ENCODE measurements at regions not wholly inside any gene's neighbourhood (a gene's known extent, or its start where the extent isn't known, plus 50 kb on each side); places are given as distances from the start of the nearest gene placed in this dataset.

- Histone ChIP-seq H3K9ac (ENCODE audit: low read depth, low read length) (no peak overlapping the region), H3K36me3 (ENCODE audit: insufficient read depth, low read length) (no peaks in the 10 kb centered on the region), H3K4me1 (ENCODE audit: insufficient read depth, low read length) (no peaks in the 10 kb centered on the region), H3K9me3 (ENCODE audit: insufficient read depth, low read depth, low read length) (no peaks in the 10 kb centered on the region), H3K27me3 (ENCODE audit: insufficient read depth, low read length) (no peaks in the 10 kb centered on the region), H3K4me3 (ENCODE audit: low read length) (no peak overlapping the region), H3K27ac (ENCODE audit: low read depth, low read length) (no peak overlapping the region)
- WGBS, result 93% methylated on average over 3 of the region's 3 CpGs
These were observed 530.1 kb downstream of the HAO1 start for GRCh38 chr20:7410150-7410549.

- Histone ChIP-seq H3K4me1 (ENCODE audit: insufficient read depth, low read length) (no peaks in the 10 kb centered on the region), H3K27ac (ENCODE audit: low read depth, low read length) (no peak overlapping the region), H3K9ac (ENCODE audit: low read depth, low read length) (no peak overlapping the region), H3K36me3 (ENCODE audit: insufficient read depth, low read length) (no peaks in the 10 kb centered on the region), H3K27me3 (ENCODE audit: insufficient read depth, low read length) (no peaks in the 10 kb centered on the region), H3K4me3 (ENCODE audit: low read length) (no peak overlapping the region), H3K9me3 (ENCODE audit: insufficient read depth, low read depth, low read length) (no peaks in the 10 kb centered on the region)
- WGBS, result 83% methylated on average over 5 of the region's 5 CpGs
These were observed 529.2 kb downstream of the HAO1 start for GRCh38 chr20:7411075-7411474.

DNA sequence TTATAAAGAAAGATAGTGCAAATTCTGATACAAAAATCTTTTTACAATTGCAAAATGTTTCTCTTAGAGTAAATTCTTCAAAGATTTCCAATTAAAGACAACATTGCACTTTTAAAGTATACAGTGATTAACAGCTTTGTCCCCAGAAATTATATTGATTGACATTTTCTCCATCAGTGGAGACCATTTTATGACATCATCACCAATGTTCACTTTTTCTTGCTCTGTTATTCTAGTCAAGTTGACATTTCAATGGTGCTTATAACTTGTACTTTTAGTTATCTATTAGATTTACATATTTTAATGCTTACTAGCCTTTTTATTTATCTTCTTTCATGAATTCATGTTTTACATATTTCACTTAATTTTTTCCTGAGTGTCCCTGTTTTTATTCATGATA, 524.8 kb downstream of the HAO1 start:
- H3K4me3 ChIP-seq (ENCODE audit: low read length), result no peak overlapping the region
- no peak overlapping the region for H3K9ac ChIP-seq (ENCODE audit: low read depth, low read length)
- no peak overlapping the region for H3K27ac ChIP-seq (ENCODE audit: low read depth, low read length)
- H3K9me3 ChIP-seq (ENCODE audit: insufficient read depth, low read depth, low read length), result no peaks in the 10 kb centered on the region
- no peaks in the 10 kb centered on the region for H3K4me1 ChIP-seq (ENCODE audit: insufficient read depth, low read length)
- H3K36me3 ChIP-seq (ENCODE audit: insufficient read depth, low read length), result no peaks in the 10 kb centered on the region
- no peaks in the 10 kb centered on the region for H3K27me3 ChIP-seq (ENCODE audit: insufficient read depth, low read length)

DNA sequence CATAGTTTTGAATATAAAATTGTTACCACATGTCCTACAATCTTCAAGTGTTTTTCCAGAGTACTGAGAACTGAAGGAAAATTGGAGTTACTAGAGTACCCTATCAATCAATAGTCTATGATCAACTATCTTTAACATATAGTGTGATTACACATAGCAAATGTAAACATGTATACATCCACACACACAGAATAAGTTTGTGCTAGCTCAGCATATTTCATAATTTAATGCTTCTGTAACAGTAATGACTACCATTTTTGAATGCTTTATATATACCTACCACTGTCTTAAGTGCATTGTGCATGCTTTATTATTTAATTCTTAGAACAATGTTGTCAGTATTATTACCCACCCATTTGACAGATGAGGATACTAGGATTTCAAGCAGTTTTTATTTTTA, 523.9 kb downstream of the HAO1 start:
- Histone ChIP-seq H3K27ac (ENCODE audit: low read depth, low read length) (no peak overlapping the region), H3K4me3 (ENCODE audit: low read length) (no peak overlapping the region), H3K9me3 (ENCODE audit: insufficient read depth, low read depth, low read length) (no peaks in the 10 kb centered on the region), H3K36me3 (ENCODE audit: insufficient read depth, low read length) (no peaks in the 10 kb centered on the region), H3K9ac (ENCODE audit: low read depth, low read length) (no peak overlapping the region), H3K4me1 (ENCODE audit: insufficient read depth, low read length) (no peaks in the 10 kb centered on the region), H3K27me3 (ENCODE audit: insufficient read depth, low read length) (no peaks in the 10 kb centered on the region)

- no peaks in the 10 kb centered on the region for H3K27me3 ChIP-seq (ENCODE audit: insufficient read depth, low read length)
- no peaks in the 10 kb centered on the region for H3K9me3 ChIP-seq (ENCODE audit: insufficient read depth, low read depth, low read length)
- no peaks in the 10 kb centered on the region for H3K36me3 ChIP-seq (ENCODE audit: insufficient read depth, low read length)
- no peaks in the 10 kb centered on the region for H3K4me1 ChIP-seq (ENCODE audit: insufficient read depth, low read length)
- H3K27ac ChIP-seq (ENCODE audit: low read depth, low read length), result no peak overlapping the region
- H3K4me3 ChIP-seq (ENCODE audit: low read length), result no peak overlapping the region
- no peak overlapping the region for H3K9ac ChIP-seq (ENCODE audit: low read depth, low read length)
These were observed 519.9 kb downstream of the HAO1 start for GRCh38 chr20:7420345-7420744.

GRCh38 chr20:7426890-7427496, 513.3 kb downstream of the HAO1 start:
- Histone ChIP-seq H3K36me3 (ENCODE audit: insufficient read depth, low read length) (no peaks in the 10 kb centered on the region), H3K4me3 (ENCODE audit: low read length) (no peak overlapping the region), H3K9ac (ENCODE audit: low read depth, low read length) (no peak overlapping the region), H3K4me1 (ENCODE audit: insufficient read depth, low read length) (no peaks in the 10 kb centered on the region), H3K9me3 (ENCODE audit: insufficient read depth, low read depth, low read length) (no peaks in the 10 kb centered on the region), H3K27ac (ENCODE audit: low read depth, low read length) (no peak overlapping the region), H3K27me3 (ENCODE audit: insufficient read depth, low read length) (no peaks in the 10 kb centered on the region)
- WGBS, result 95% methylated on average over 6 of the region's 6 CpGs

DNA sequence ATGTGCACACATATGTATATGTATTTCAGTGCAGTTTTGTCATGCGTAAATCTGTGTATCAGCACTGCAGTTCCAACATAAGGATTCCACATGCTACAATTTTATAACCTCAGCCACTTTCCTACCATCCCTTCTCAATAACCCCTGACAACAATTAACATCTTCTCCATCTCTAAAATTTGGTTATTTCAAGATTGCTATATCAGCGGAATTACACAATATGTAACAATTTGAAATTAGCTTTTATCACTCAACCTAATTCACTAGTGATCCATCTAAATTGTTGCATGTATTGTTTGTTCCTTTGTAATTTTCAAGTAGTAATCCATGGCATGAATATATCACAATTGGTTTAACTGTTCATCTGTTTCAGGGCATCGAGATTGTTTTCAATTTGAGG, 511.3 kb downstream of the HAO1 start:
- Histone ChIP-seq H3K36me3 (ENCODE audit: insufficient read depth, low read length) (no peaks in the 10 kb centered on the region), H3K4me1 (ENCODE audit: insufficient read depth, low read length) (no peaks in the 10 kb centered on the region), H3K4me3 (ENCODE audit: low read length) (no peak overlapping the region), H3K27me3 (ENCODE audit: insufficient read depth, low read length) (no peaks in the 10 kb centered on the region), H3K9me3 (ENCODE audit: insufficient read depth, low read depth, low read length) (no peaks in the 10 kb centered on the region), H3K27ac (ENCODE audit: low read depth, low read length) (no peak overlapping the region), H3K9ac (ENCODE audit: low read depth, low read length) (no peak overlapping the region)
- WGBS, result 99% methylated on average over 3 of the region's 3 CpGs

DNA sequence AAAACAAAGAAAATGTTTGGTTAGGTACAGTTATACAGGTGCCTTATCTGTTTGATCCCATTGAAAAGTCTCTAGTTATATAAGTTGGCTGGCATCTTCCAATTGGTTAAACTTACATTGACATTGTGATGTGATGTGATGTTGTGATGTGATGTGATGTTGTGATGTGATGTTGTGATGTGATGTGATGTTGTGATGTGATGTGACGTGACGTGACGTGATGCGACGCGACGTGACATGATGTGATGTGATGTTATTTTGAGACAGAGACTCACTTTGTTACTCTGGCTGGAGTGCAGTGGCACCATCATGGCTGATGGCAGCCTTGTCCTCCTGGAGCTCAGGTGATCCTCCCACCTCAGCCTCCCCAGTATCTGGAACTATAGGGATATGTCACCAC, 507.6 kb downstream of the HAO1 start:
- Histone ChIP-seq H3K27me3 (ENCODE audit: insufficient read depth, low read length) (no peaks in the 10 kb centered on the region), H3K9me3 (ENCODE audit: insufficient read depth, low read depth, low read length) (no peaks in the 10 kb centered on the region), H3K4me3 (ENCODE audit: low read length) (no peak overlapping the region), H3K9ac (ENCODE audit: low read depth, low read length) (no peak overlapping the region), H3K4me1 (ENCODE audit: insufficient read depth, low read length) (no peaks in the 10 kb centered on the region), H3K27ac (ENCODE audit: low read depth, low read length) (no peak overlapping the region), H3K36me3 (ENCODE audit: insufficient read depth, low read length) (no peaks in the 10 kb centered on the region)
- 96% methylated on average over 7 of the region's 7 CpGs for whole genome bisulfite sequencing

DNA sequence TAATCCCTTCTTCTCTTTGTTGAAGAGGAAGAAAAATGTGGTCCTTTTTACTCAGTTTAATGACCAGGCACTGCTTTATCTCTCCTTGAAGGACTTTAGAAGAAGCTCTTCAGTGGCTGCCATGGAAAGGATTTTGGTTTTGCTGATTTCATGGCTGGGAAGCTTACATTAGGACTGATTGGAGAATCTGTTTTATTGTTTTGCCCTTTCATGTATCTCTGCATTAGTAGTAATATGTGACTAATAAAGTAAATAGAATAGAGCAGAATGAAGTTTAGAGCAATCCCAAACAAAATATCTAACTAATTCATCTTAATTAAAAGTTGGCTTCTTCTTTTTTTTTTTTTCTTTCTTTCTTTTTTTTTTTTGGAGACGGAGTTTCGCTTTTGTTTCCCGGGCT, 502.9 kb downstream of the HAO1 start:
- H3K4me1 ChIP-seq (ENCODE audit: insufficient read depth, low read length), result no peaks in the 10 kb centered on the region
- H3K36me3 ChIP-seq (ENCODE audit: insufficient read depth, low read length), result no peaks in the 10 kb centered on the region
- no peak overlapping the region for H3K27ac ChIP-seq (ENCODE audit: low read depth, low read length)
- H3K4me3 ChIP-seq (ENCODE audit: low read length), result no peak overlapping the region
- WGBS, result 100% methylated on average over 3 of the region's 3 CpGs
- H3K9me3 ChIP-seq (ENCODE audit: insufficient read depth, low read depth, low read length), result no peaks in the 10 kb centered on the region
- H3K9ac ChIP-seq (ENCODE audit: low read depth, low read length), result no peak overlapping the region
- no peaks in the 10 kb centered on the region for H3K27me3 ChIP-seq (ENCODE audit: insufficient read depth, low read length)

- Histone ChIP-seq H3K27ac (ENCODE audit: low read depth, low read length) (no peak overlapping the region), H3K9ac (ENCODE audit: low read depth, low read length) (no peak overlapping the region), H3K36me3 (ENCODE audit: insufficient read depth, low read length) (no peaks in the 10 kb centered on the region), H3K27me3 (ENCODE audit: insufficient read depth, low read length) (no peaks in the 10 kb centered on the region), H3K4me1 (ENCODE audit: insufficient read depth, low read length) (no peaks in the 10 kb centered on the region), H3K9me3 (ENCODE audit: insufficient read depth, low read depth, low read length) (no peaks in the 10 kb centered on the region), H3K4me3 (ENCODE audit: low read length) (no peak overlapping the region)
- WGBS, result 100% methylated on average over 1 of the region's 1 CpG
These were observed 491.0 kb downstream of the HAO1 start for GRCh38 chr20:7449269-7449668.

- Histone ChIP-seq H3K4me3 (ENCODE audit: low read length) (no peak overlapping the region), H3K9me3 (ENCODE audit: insufficient read depth, low read depth, low read length) (no peaks in the 10 kb centered on the region), H3K4me1 (ENCODE audit: insufficient read depth, low read length) (no peaks in the 10 kb centered on the region), H3K27ac (ENCODE audit: low read depth, low read length) (no peak overlapping the region), H3K36me3 (ENCODE audit: insufficient read depth, low read length) (no peaks in the 10 kb centered on the region), H3K27me3 (ENCODE audit: insufficient read depth, low read length) (no peaks in the 10 kb centered on the region), H3K9ac (ENCODE audit: low read depth, low read length) (no peak overlapping the region)
- 93% methylated on average over 1 of the region's 2 CpGs for WGBS
These were observed 487.4 kb downstream of the HAO1 start for GRCh38 chr20:7452890-7453289.

GRCh38 chr20:7454047-7454446, 486.2 kb downstream of the HAO1 start:
- WGBS, result 94% methylated on average over 2 of the region's 2 CpGs
- Histone ChIP-seq H3K9ac (ENCODE audit: low read depth, low read length) (no peak overlapping the region), H3K27me3 (ENCODE audit: insufficient read depth, low read length) (no peaks in the 10 kb centered on the region), H3K4me1 (ENCODE audit: insufficient read depth, low read length) (no peaks in the 10 kb centered on the region), H3K9me3 (ENCODE audit: insufficient read depth, low read depth, low read length) (no peaks in the 10 kb centered on the region), H3K4me3 (ENCODE audit: low read length) (no peak overlapping the region), H3K27ac (ENCODE audit: low read depth, low read length) (no peak overlapping the region), H3K36me3 (ENCODE audit: insufficient read depth, low read length) (no peaks in the 10 kb centered on the region)

Data from HUES64 (cell line).